ENCODE measurements at regions not wholly inside any gene's neighbourhood (a gene's known extent, or its start where the extent isn't known, plus 50 kb on each side); places are given as distances from the start of the nearest gene placed in this dataset.

DNA sequence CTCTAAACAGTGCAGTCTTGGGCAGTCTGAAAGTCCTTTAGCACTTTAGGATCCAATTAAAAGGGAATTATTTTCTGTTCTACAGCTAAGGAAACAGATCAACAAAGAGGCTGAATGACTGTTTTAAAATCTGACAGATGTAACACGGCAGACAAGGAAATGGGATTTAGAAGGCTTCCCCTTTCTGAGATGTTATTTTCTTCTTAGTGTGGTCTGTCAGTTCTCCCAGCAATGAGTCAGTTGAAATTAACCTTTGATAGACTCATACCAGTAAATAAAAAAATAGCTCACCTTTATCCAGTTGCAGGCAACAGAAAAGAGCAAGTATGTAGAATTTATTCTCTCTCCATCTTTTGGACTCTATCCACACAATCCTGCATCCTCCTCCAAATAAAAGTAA lies 98.1 kb downstream of the NEDD1 start:
- Histone ChIP-seq H3K4me1 (ENCODE audit: insufficient read depth, low read length) (peaks cover 12% of the 10 kb centered on the region), H2AFZ (ENCODE audit: low read depth, low read length) (no peak overlapping the region), H3K9me3 (ENCODE audit: low read length) (no peaks in the 10 kb centered on the region), H3K4me3 (ENCODE audit: low read length) (no peak overlapping the region), H3K27me3 (ENCODE audit: insufficient read depth, low read length) (no peaks in the 10 kb centered on the region), H3K36me3 (ENCODE audit: insufficient read depth, low read length) (no peaks in the 10 kb centered on the region)

DNA sequence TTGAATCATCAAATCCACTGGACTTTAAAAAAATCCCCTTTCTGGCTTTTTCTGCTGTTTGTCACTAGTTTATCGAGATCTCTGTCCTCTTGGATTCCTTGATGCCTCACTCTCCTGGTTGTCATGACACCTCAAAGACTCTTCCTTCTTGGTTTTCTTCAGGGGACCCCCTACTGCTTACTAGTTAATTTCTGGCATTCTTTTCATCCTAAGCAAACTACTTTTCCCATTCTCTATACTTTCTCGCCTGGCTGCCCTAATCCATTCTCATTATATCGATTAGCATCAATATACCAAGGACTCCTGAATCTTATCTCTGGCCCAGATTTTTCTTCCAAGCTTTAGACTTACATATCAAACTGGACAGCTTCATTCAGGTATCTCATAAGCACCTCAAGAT lies 98.6 kb downstream of the NEDD1 start:
- Histone ChIP-seq H3K9me3 (ENCODE audit: low read length) (no peaks in the 10 kb centered on the region), H2AFZ (ENCODE audit: low read depth, low read length) (no peak overlapping the region), H3K4me3 (ENCODE audit: low read length) (no peak overlapping the region), H3K36me3 (ENCODE audit: insufficient read depth, low read length) (no peaks in the 10 kb centered on the region), H3K27me3 (ENCODE audit: insufficient read depth, low read length) (no peaks in the 10 kb centered on the region), H3K4me1 (ENCODE audit: insufficient read depth, low read length) (peaks cover 12% of the 10 kb centered on the region)

DNA sequence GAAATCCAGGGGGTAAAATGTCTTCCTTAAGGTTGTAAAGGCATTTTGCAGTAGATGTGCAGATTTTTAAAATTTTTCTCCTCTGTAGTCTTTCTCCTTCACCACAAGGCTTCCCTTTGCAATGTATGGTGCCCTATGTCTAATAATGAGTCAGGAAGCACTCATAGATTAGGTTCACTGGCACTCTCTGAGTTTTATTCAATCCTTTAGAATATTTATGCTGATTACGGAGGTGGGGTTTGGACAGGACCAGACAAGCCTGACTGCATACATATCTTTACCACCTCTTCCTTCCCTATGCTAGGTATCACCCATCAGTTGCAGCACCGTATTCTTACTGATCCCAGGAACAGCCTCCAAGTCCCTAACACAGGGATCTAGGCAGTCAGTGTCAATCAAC lies 99.5 kb downstream of the NEDD1 start:
- H3K4me3 ChIP-seq (ENCODE audit: low read length) = no peak overlapping the region
- H3K4me1 ChIP-seq (ENCODE audit: insufficient read depth, low read length) = peaks cover 12% of the 10 kb centered on the region
- H3K27me3 ChIP-seq (ENCODE audit: insufficient read depth, low read length) = no peaks in the 10 kb centered on the region
- no peaks in the 10 kb centered on the region for H3K36me3 ChIP-seq (ENCODE audit: insufficient read depth, low read length)
- H2AFZ ChIP-seq (ENCODE audit: low read depth, low read length) = no peak overlapping the region
- H3K9me3 ChIP-seq (ENCODE audit: low read length) = no peaks in the 10 kb centered on the region

DNA sequence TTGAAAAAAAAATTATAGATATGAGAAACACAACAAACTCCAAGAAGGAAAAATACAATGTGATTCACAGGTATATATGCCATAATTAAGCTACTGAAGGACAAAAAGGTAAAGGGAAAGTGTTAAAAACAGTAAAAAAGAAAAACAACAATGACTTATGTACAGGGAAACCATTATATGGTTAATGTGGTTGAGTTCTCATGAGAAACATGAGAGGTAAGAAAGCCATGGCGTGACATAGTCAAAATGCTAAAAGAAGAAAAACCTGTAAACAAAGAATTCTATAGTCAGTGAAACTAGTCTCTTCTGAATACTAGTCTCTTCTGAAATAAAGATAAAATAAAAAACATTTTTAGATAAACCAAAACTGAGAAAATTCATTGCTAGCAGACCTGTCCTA lies 109.1 kb downstream of the NEDD1 start:
- Histone ChIP-seq H2AFZ (ENCODE audit: low read depth, low read length) (no peak overlapping the region), H3K9me3 (ENCODE audit: low read length) (no peaks in the 10 kb centered on the region), H3K4me1 (ENCODE audit: insufficient read depth, low read length) (no peaks in the 10 kb centered on the region), H3K27me3 (ENCODE audit: insufficient read depth, low read length) (no peaks in the 10 kb centered on the region), H3K4me3 (ENCODE audit: low read length) (no peak overlapping the region), H3K36me3 (ENCODE audit: insufficient read depth, low read length) (no peaks in the 10 kb centered on the region)

DNA sequence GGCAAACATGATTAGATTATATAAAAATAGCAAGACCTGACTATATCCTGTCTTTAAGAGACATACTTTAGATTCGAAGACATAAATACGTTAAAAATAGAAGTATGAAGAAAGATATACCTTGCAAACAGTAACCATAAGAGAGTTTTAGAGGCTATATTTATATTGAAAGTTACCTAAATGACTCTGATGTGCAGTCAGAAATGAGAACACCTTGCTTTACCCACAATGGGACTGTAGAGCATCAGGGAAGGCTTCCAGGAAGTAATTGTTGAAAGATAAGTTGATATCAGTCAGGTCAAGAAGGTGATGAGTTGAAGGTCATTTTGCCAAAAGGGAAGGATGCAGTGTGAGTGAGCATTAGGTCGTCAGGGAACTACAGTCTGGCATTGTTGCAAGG lies 110.2 kb downstream of the NEDD1 start:
- no peak overlapping the region for H2AFZ ChIP-seq (ENCODE audit: low read depth, low read length)
- H3K36me3 ChIP-seq (ENCODE audit: insufficient read depth, low read length) = no peaks in the 10 kb centered on the region
- H3K9me3 ChIP-seq (ENCODE audit: low read length) = no peaks in the 10 kb centered on the region
- H3K27me3 ChIP-seq (ENCODE audit: insufficient read depth, low read length) = no peaks in the 10 kb centered on the region
- no peak overlapping the region for H3K4me3 ChIP-seq (ENCODE audit: low read length)
- H3K4me1 ChIP-seq (ENCODE audit: insufficient read depth, low read length) = no peaks in the 10 kb centered on the region

DNA sequence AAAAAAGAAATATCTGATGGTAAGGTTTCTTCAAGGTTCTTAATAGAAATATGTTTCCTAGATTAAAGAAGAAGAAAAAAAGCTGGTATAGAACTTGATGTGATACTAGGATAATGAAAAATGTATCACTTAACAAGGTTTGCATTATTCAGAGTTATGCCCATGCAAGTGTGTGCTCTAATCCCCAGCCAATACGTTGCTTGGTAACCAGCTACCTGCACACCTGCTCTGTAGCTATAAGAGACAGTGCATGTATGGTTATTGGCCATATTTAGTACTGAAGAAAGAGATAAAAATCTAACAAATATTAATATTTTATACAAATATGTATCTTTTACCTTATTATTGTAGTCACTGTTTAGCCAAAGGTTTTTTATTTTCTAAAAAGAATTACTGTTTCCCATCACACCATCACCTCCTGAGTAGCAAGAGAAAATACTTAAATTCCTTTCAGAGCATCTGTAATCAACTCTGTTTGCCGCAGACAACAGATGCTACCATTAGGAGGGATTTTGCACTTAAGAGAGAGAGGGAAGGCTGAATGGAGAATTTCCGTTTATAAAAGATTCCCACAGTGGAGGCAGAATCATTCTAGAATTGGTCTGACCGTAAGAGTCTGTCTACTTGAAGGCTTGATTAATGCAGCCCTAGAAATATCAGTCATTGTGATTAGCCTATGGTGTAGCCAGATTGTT lies 115.6 kb downstream of the NEDD1 start:
- no peaks in the 10 kb centered on the region for H3K9me3 ChIP-seq (ENCODE audit: low read length)
- H2AFZ ChIP-seq (ENCODE audit: low read depth, low read length) = no peak overlapping the region
- no peaks in the 10 kb centered on the region for H3K27me3 ChIP-seq (ENCODE audit: insufficient read depth, low read length)
- peaks cover 5% of the 10 kb centered on the region for H3K4me1 ChIP-seq (ENCODE audit: insufficient read depth, low read length)
- no peaks in the 10 kb centered on the region for H3K36me3 ChIP-seq (ENCODE audit: insufficient read depth, low read length)
- H3K4me3 ChIP-seq (ENCODE audit: low read length) = no peak overlapping the region

DNA sequence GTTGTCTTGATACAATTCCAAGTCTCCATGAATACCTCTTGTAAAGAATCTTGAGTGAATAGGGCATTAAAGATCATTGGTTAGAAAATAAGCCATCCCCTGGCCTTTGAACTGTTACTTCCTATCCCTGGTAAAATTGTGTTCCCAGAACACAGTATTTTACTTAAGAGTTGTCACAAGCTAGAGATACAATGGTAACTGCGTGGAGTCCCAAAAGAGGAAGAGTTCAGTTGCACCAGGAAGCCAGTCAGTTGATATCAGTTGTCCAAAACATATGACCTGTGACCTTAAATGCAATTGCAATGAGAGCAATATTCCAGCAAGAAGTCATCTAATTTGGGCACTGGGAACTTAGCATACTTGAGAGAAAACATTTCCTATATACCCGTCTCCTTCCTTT lies 117.3 kb downstream of the NEDD1 start:
- no peaks in the 10 kb centered on the region for H3K9me3 ChIP-seq (ENCODE audit: low read length)
- peaks cover 5% of the 10 kb centered on the region for H3K4me1 ChIP-seq (ENCODE audit: insufficient read depth, low read length)
- H3K4me3 ChIP-seq (ENCODE audit: low read length) = no peak overlapping the region
- no peaks in the 10 kb centered on the region for H3K36me3 ChIP-seq (ENCODE audit: insufficient read depth, low read length)
- no peak overlapping the region for H2AFZ ChIP-seq (ENCODE audit: low read depth, low read length)
- H3K27me3 ChIP-seq (ENCODE audit: insufficient read depth, low read length) = no peaks in the 10 kb centered on the region

DNA sequence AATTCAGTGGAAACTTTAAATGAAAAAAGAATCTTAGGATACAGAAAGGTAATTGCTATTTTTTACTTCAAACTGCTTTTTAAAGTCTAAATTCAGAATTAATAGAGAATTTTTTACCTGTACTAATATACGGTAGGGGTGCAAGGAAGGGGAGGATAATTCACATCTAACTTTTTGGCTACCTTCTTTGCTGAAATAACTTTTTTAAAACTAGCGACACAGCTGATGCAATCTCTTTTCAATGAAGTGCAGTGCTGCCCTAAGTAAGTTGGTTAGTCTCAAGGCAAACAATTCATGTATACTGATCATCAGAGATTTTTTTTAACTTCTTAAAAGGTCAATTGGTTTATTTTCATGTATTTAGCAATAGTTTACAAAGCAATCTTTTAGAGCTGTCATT lies 119.8 kb downstream of the NEDD1 start:
- Histone ChIP-seq H2AFZ (ENCODE audit: low read depth, low read length) (no peak overlapping the region), H3K4me1 (ENCODE audit: insufficient read depth, low read length) (peaks cover 5% of the 10 kb centered on the region), H3K4me3 (ENCODE audit: low read length) (no peak overlapping the region), H3K36me3 (ENCODE audit: insufficient read depth, low read length) (no peaks in the 10 kb centered on the region), H3K27me3 (ENCODE audit: insufficient read depth, low read length) (no peaks in the 10 kb centered on the region), H3K9me3 (ENCODE audit: low read length) (peaks cover 5% of the 10 kb centered on the region)

DNA sequence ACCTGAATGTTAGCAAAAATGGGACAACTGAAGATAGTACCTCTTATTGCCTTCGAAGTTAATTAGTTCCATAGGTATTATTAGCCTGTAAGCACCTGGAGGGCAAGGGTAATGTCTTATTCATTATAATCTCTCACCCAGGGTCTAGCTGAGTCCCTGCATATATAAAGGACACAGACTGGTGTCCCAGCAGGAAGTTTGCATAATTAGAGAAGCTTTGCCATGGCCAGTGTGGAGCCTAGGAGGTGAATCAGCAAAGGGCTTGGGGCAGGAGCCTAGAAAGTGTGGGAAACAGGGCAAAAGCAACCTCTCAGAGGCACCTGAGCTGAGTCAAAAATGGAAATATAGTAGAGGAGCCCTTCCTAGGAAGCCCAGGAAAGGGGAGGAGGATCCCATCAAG lies 120.4 kb downstream of the NEDD1 start:
- H3K4me3 ChIP-seq (ENCODE audit: low read length) = no peak overlapping the region
- peaks cover 5% of the 10 kb centered on the region for H3K9me3 ChIP-seq (ENCODE audit: low read length)
- peaks cover 5% of the 10 kb centered on the region for H3K4me1 ChIP-seq (ENCODE audit: insufficient read depth, low read length)
- H2AFZ ChIP-seq (ENCODE audit: low read depth, low read length) = no peak overlapping the region
- no peaks in the 10 kb centered on the region for H3K27me3 ChIP-seq (ENCODE audit: insufficient read depth, low read length)
- no peaks in the 10 kb centered on the region for H3K36me3 ChIP-seq (ENCODE audit: insufficient read depth, low read length)

DNA sequence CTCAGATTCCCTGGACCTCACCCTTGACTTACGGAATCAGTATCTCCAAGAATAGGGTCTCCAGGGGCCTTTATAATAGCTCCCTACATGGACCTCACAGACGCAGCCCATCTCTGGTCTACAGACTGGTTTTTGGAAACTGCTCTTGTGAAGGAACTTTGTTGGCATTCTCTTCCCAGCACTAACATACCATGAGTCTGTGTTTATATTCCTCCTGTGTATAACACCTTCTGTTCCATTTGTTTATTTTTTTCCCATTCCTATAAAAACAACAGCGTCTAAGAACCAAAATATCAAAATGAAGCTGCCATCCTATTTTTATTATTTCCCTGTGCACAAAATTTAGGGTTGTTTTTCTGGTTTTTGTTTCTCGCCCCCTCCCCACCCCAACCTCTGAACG lies 131.1 kb downstream of the NEDD1 start:
- H3K36me3 ChIP-seq (ENCODE audit: insufficient read depth, low read length) = no peaks in the 10 kb centered on the region
- peaks cover 15% of the 10 kb centered on the region for H3K4me1 ChIP-seq (ENCODE audit: insufficient read depth, low read length)
- H3K9me3 ChIP-seq (ENCODE audit: low read length) = no peaks in the 10 kb centered on the region
- H2AFZ ChIP-seq (ENCODE audit: low read depth, low read length) = no peak overlapping the region
- no peak overlapping the region for H3K4me3 ChIP-seq (ENCODE audit: low read length)
- H3K27me3 ChIP-seq (ENCODE audit: insufficient read depth, low read length) = no peaks in the 10 kb centered on the region

DNA sequence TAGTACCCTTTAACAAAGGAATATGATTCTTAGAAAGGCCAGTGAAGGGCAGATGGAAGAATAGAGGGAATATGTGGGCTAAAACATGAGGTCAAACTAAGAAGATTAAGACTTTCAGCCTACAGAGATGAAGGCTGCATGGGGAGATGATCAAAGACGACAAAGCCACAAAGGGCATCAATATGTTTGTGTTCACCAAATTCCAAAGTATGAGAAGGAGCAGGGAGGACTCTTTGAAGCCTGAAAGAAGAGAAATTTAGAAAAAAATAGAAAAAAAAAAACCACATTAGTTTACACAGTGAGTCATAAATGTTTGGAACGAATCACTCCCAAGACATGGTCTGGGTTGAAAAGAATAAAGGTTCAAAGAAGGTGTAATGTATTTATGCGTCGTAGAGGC lies 131.8 kb downstream of the NEDD1 start:
- Histone ChIP-seq H3K27me3 (ENCODE audit: insufficient read depth, low read length) (no peaks in the 10 kb centered on the region), H3K9me3 (ENCODE audit: low read length) (no peaks in the 10 kb centered on the region), H2AFZ (ENCODE audit: low read depth, low read length) (peak overlapping the region; percentile 2), H3K4me1 (ENCODE audit: insufficient read depth, low read length) (peaks cover 15% of the 10 kb centered on the region), H3K36me3 (ENCODE audit: insufficient read depth, low read length) (no peaks in the 10 kb centered on the region), H3K4me3 (ENCODE audit: low read length) (no peak overlapping the region)

DNA sequence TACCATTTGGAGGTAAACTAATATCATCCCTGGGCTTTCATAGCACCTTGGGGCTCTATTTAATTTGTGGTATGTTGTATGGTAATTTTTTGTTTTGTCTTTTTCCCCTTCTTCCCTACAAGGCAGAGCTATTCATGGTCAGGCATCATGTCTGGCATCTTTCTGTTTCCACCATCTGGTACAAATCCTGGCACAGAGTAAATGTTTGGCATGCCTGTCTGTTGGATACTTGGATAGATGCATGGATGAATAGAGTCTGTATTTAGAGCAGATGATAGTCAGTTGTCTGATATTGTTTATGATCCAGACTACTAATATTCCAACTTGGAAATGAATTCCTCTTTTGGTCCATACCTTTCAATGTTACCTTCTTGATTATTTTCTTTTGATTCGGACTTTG lies 139.8 kb downstream of the NEDD1 start:
- no peaks in the 10 kb centered on the region for H3K36me3 ChIP-seq (ENCODE audit: insufficient read depth, low read length)
- H3K4me3 ChIP-seq (ENCODE audit: low read length) = no peak overlapping the region
- no peaks in the 10 kb centered on the region for H3K9me3 ChIP-seq (ENCODE audit: low read length)
- H3K27me3 ChIP-seq (ENCODE audit: insufficient read depth, low read length) = no peaks in the 10 kb centered on the region
- H2AFZ ChIP-seq (ENCODE audit: low read depth, low read length) = peak overlapping the region; percentile 24
- H3K4me1 ChIP-seq (ENCODE audit: insufficient read depth, low read length) = peaks cover 19% of the 10 kb centered on the region

DNA sequence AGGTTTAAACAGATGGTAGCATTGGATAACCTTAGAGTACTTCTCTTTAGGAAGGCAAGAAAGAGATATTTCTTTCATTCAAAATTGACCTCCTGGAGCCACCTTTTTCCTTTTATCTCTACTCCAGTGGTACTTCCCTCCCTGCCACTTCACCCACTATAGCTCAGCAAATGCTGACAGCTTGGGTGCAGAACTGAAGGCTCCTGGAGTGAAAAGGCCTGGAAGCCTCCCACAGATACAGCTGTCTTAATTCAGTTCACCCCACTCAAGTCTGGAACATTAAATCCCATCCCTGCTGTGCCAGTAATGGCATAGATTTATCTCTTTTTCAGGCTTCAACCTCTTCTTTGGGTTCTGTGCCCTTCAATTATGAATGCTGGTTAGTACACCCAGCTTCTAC lies 140.3 kb downstream of the NEDD1 start:
- Histone ChIP-seq H3K36me3 (ENCODE audit: insufficient read depth, low read length) (no peaks in the 10 kb centered on the region), H2AFZ (ENCODE audit: low read depth, low read length) (peak overlapping the region; percentile 24), H3K9me3 (ENCODE audit: low read length) (no peaks in the 10 kb centered on the region), H3K27me3 (ENCODE audit: insufficient read depth, low read length) (no peaks in the 10 kb centered on the region), H3K4me3 (ENCODE audit: low read length) (no peak overlapping the region), H3K4me1 (ENCODE audit: insufficient read depth, low read length) (peaks cover 21% of the 10 kb centered on the region)

DNA sequence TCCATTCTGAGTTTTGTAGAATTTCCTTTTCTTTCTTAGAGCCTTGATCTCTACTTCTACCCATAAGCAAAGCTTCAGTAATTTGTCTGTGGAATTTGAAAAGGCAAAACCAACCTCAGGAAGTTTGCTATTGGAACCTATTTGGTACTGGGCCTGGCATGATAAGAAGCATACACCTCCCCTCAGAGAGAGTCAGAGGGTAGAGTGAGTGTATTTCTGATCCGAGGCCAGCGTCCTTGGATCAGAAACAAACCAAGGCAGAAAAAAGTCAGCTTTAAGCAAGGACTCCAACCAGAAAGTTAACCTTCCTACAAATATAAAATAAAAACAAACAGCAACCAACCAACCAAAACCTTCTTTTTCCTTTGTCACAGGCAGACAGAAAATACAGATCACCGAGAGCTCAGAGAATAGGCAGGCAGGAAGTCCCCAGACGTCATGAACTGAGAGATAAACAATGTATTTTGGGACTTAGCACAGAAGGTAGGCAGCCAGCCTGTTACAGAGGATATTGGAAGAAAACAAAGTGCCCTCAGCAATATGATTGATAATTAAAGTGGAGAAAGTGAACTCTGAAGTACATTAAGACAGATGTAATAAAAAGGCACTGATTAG lies 141.5 kb downstream of the NEDD1 start:
- Histone ChIP-seq H3K4me3 (ENCODE audit: low read length) (no peak overlapping the region), H3K36me3 (ENCODE audit: insufficient read depth, low read length) (no peaks in the 10 kb centered on the region), H2AFZ (ENCODE audit: low read depth, low read length) (peak overlapping the region; percentile 28), H3K4me1 (ENCODE audit: insufficient read depth, low read length) (peaks cover 21% of the 10 kb centered on the region), H3K27me3 (ENCODE audit: insufficient read depth, low read length) (no peaks in the 10 kb centered on the region), H3K9me3 (ENCODE audit: low read length) (peaks cover under 1% of the 10 kb centered on the region)
